GM19238 (cell line): ENCODE measurements at regions not wholly inside any gene's neighbourhood (a gene's known extent, or its start where the extent isn't known, plus 50 kb on each side); places are given as distances from the start of the nearest gene placed in this dataset.

Experiments
- DNase-seq: peaks from one replicate; pipeline ENCODE4 v3.0.0; 2011; ENCODE audit warnings: low spot score; ENCODE audit not compliant: insufficient read length

- DNase-seq: no peak
These were observed 209.8 kb downstream of the BCL11B start for GRCh38 chr14:99062216-99062615.

- DNase-seq: no peak
These were observed 209.1 kb downstream of the BCL11B start for GRCh38 chr14:99062772-99063418.

DNA sequence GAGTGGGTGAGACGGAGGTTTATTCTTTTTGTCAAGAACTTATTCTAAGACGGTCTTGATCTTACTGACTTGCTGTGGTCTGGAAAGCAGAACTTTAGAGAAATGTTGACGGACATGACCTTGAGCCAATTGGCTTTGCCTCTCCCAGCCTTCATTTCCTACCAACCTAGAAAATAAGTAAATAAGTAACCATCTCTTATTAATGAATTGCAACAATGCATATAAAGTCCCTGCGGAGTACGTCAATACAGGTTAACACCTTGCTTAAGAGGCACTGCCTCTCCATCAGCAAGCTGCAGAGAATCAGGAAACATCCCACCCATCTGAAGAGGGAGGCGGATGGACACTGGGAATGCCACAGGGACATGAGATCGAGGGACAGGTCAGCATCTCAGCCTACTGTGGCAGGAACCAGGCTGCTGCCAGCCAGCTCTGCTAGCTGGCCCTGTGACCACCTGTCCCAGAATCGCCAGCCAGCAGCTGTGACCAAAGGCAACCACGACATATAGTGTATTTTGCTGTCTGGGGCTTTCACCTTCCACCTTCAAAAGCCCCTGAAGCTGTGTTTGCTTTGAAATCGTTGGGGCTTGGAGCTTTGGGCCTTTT, 208.3 kb downstream of the BCL11B start:
- DNase-seq: no peak

DNA sequence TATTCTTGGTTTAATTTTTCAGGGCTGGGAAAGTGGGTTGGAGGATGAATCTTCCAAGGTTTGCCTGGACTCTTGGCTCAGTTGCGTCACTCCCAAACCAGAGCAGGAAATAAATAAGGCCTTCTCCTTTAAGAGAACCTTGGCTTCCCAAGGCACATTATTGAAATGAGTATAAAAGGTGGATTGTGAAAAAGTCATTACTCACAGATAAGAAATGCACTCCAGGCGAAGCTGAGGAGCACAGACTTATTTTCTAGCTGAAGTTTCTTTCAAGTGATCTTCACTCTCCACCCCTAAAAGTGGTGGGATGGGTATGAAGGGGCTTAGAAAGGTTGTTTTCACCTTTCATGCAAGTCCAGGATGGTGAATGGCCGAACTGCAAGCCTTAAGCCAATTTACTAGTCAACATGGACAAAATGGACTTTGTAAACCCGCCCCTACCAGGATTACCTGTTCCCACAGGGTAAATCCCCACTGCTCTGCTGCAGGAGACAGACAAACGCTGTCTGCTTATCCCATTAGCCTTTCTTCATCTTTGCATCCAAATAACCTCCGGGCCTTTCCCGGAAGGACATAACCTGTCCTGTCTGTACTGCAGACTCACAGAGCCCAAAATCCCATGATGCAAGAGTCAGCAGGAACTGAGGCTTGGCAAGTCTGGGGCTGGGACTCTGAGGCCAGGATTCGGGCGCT, 207.6 kb downstream of the BCL11B start:
- DNase-seq: no peak

DNA sequence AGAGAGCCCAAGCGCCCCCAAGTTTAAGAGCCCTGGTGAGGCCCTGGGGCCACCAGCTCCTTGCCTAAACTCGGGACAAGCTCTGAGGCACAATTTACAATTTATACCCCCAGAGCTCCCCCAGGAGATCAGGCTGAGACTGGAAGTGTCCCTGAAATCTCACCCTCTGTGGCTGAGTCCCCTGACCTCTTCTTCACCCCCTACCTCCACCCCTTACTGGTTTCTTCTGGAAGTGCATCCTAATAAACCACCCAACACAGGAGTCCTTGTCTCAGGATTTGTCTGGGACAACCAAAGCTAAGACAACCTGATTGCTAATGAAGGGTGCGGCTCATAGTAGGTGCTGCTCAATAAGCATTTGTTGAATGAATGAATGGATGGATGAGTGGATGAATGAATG, 206.4 kb downstream of the BCL11B start:
- no peak for DNase-seq

GRCh38 chr14:99066378-99066777, 205.6 kb downstream of the BCL11B start:
- DNase-seq: no peak

DNA sequence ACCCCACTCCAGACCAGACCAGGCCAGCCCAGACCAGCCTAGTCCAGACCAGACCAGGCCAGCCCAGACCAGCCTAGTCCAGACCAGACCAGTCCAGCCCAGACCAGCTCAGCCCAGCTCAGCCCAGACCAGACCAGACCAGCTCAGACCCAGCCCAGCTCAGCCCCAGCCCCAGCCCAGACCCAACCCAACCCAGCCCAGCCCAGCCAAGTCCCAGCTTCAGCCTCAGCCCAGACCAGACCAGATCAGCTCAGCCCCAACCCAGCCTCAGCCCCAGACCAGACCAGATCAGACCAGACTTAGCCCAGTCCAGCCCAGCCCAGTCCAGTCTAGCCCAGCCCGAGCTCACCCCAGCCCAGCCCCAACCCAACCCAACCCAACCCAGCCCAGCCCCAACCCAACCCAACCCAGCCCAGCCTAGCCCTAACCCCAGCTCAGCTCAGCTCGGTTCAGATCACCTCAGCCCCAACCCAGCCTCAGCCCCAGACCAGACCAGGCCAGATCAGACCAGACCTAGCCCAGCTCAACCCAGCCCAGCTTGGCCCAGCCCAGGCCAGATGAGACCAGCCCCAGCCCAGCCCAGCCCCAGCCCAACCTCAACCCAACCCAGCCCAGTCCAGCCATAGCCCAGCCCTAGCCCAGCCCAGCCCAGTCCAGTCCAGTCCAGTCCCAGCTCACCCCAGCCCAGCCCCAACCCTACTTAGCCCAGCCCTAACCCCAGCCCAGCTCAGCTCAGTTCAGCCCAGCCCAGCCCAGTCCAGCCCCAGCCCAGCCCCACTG, 204.7 kb downstream of the BCL11B start:
- no peak for DNase-seq

DNA sequence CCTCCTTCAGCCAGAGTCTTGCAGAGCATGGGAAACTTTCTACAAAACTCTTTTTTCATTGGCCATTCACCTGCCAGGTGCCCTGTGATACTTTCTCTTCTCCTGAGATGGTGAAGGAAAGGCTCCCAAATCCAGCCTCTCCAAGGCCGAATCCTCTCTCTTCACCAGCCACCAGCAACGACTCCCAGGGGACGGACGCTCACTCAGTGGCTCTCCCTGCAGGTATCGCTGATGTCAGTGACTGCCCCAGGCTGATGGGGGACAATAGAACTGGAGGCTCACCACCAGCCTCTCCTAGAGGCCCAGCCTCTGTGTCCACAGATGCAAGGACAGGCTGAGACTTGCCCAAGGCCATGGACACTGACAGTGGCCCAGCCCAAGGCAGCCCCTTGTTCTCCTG, 204.1 kb downstream of the BCL11B start:
- no peak for DNase-seq

GRCh38 chr14:99069946-99070345, 202.1 kb downstream of the BCL11B start:
- no peak for DNase-seq

- DNase-seq: no peak
These were observed 199.6 kb downstream of the BCL11B start for GRCh38 chr14:99072433-99072832.

DNA sequence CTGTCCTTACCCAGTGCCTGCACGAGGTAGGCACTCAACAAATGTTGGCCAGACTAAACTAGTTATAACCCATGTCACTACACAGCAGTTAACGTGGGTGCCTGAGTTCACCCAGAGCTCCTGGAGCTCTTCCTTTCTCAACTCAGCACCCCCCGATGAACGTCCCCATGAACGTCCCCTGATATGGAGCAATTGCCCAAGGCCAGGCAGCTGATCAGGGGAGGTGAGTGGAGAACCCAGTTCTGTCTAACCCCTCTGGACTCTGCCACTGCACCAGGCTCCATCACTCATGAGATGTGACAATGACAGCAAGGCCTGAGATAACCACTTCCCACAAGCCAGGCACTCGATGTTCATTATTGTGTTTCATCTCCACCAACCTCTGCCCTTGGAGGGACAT, 199.0 kb downstream of the BCL11B start:
- DNase-seq: no peak

DNA sequence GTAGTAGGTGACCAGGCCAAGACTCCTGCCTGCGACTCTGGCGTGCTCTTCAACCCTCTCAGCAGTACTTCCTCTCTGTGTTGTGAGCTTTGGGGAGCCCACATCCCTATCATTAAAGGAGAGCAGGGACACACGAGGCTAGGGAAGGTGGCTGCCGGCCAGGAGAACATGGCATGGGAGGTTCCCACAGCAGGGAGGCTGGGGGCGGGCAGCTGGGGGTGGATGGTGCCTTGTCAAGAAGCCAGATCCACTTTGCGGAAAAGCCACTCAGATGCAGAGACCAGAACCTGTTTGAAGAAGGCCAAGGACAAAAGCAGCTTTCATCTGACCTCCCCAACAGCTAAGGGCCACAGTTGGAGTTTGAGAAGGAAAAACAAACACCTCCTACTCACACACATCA, 198.6 kb downstream of the BCL11B start:
- no peak for DNase-seq

DNA sequence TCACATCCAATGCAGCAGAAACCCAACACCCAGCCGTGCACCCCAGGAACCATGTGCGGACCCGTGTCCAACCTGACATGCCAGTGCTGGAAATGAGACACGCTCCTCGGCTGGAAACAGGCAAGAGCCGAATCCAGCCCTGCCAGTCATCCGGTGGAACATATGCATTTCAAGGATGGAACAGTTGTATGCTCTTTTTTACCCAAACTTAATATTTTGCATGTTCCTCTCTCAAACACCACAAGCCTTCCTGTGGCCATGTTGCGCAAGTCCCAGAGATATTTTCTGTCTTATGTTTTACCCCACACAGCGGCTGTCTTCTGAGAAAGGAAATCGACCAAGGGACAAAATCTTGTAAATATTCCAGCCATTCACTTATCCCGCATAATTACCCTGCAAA, 196.9 kb downstream of the BCL11B start:
- DNase-seq: no peak

- DNase-seq: no peak
These were observed 196.1 kb downstream of the BCL11B start for GRCh38 chr14:99075771-99076375.

DNA sequence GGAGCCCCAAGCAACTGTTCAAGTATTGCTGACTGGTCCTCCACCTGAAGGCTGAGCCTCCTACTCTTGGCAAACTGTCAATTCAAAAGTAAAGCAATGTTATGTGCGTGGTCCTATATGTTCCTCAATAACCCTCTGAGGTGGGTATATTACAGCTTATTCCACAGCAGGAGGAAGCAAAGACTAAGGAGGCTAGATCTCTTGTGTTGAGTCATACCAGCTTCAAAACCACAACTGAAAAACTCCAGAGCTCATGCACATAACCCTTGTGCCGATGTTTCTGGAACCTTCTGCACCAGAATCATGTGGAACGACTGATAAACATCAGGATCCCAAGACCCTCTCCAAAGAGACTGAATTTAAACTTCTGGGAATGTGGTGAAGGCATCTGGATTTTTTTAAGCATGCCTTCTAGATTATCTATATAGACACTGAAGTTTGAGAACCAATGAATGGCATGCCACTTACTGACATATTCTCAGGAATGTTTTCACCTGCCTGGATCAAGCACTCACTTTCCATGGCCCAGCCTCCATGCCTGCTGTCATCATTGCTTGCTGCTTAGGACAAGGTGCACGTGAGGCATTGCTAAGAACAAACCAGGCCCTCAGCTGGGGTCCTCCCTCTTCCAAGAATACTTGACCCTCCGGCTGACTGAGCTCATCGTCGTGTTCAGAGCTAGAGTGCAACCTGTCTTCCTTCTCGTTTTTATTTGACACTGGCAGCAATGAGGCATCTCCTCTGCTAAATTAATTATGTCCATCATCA, 194.7 kb downstream of the BCL11B start:
- DNase-seq: no peak

- no peak for DNase-seq
These were observed 194.2 kb downstream of the BCL11B start for GRCh38 chr14:99077844-99078236.

DNA sequence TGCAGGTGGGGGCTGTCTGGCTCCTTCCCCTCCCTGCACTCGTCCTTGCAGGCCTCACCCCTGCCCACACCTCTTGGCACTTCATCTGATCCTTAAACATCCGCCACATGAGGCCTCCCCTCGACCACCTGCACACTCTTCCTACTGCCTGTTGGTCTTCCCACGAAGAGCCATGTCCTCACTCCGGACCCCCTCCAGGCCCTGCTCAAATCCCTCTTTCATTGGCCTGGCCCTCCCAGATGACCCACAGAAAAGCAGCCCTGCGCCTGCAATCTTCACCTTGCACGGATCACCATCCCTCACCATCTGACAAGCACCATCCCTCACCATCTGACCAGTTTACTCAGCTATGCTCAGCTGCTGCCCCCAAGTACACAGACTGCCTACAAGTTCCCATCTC, 193.6 kb downstream of the BCL11B start:
- no peak for DNase-seq

DNA sequence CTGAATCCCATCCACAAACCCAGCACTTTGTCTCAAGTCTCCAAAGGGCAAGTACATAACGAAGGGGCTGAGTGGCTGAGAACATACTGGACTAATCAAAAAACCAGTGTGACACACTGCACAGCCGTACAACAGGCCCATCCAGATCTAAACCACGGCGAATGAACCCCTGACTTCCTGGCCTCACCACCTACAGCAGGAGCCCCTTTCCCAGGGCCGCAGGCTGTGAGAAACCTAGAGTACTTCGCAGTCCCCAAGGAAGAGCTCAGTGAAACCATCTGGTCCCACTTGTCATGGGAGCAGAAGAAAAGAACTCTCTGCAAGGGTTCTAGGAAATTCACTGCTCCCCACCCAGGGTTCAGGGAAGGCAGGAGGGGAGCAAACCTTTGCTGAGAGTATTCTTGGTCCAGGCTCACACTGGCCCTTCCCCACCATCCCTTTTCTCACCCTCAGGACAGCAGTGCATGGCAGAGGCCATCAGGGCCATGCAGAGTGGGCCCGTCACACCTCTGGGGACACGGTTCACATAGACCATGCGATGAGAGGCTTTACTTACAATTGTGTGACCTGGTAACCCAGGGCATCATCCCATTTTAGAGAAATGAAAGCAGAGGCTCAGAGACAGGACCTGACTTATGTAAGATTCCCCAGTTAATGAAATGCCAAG, 192.8 kb downstream of the BCL11B start:
- DNase-seq: no peak

- no peak for DNase-seq
These were observed 191.7 kb downstream of the BCL11B start for GRCh38 chr14:99080306-99080705.

DNA sequence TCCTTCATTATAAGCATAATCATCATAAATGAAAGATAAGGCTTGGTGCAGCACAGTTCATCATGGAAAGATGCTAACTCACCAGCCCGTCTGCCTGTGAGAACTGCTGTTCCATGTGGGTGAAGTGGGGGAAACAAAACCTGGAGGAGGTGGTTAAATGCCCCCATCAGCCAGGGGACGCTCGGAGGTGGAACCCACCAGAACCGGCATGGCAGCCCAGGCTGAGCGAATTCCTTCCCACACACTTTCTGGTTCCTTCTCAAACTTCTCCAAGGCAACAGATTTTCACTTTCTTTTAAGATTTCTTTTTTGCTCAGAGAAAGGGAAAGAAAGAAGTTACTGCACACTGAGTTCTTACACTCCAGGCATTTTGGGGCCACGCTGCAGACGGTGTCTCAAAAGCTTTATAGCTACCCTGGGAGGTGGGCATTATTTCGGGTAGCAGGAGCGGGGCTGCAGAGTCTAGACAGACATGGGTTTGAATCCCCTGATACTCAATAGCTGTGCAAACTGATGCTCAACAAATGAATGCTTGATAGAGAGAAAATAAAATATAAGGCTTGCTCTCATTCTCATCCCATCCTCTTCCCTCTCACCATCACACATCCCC, 190.7 kb downstream of the BCL11B start:
- no peak for DNase-seq
